ENCODE measurements at regions not wholly inside any gene's neighbourhood (a gene's known extent, or its start where the extent isn't known, plus 50 kb on each side); places are given as distances from the start of the nearest gene placed in this dataset.

GRCh38 chr4:14924812-14925344 is 77.4 kb upstream of the CPEB2 start:
- TF ChIP-seq CTCF (conservative IDR thresholded peaks at IDR 0.05): no peak
- no peak for TF ChIP-seq EZH2 (IDR thresholded peaks at IDR 0.05; ENCODE audit: low read depth)
